DMS153 (cell line): ENCODE measurements at regions not wholly inside any gene's neighbourhood (a gene's known extent, or its start where the extent isn't known, plus 50 kb on each side); places are given as distances from the start of the nearest gene placed in this dataset.
"Not testable (repeated sequence)": the region's sequence is repeated elsewhere in the genome, so short reads cannot be mapped to it uniquely, and the experiment has no call there.

Experiments
- DNase-seq: peaks from one replicate; lab custom pipeline; 2025; lab: John Stamatoyannopoulos, UW

- no peak for DNase-seq
These were observed 391.8 kb upstream of the MAGEB16 start for GRCh38 chrX:35406386-35406785.

- no peak for DNase-seq
These were observed 381.4 kb upstream of the MAGEB16 start for GRCh38 chrX:35416782-35417181.

- no peak for DNase-seq
These were observed 366.1 kb upstream of the MAGEB16 start for GRCh38 chrX:35432056-35432455.

- no peak for DNase-seq
These were observed 359.0 kb upstream of the MAGEB16 start for GRCh38 chrX:35439034-35439660.

- no peak for DNase-seq
These were observed 358.4 kb upstream of the MAGEB16 start for GRCh38 chrX:35439692-35440091.

- DNase-seq, result no peak
These were observed 355.7 kb upstream of the MAGEB16 start for GRCh38 chrX:35442421-35442820.

- not testable (repeated sequence) for DNase-seq
These were observed 355.0 kb upstream of the MAGEB16 start for GRCh38 chrX:35443091-35443582.

GRCh38 chrX:35444671-35445355, 353.3 kb upstream of the MAGEB16 start:
- DNase-seq, result no peak

- no peak for DNase-seq
These were observed 352.2 kb upstream of the MAGEB16 start for GRCh38 chrX:35445912-35446311.

- DNase-seq, result no peak
These were observed 341.3 kb upstream of the MAGEB16 start for GRCh38 chrX:35456891-35457290.

GRCh38 chrX:35458142-35458541, 340.0 kb upstream of the MAGEB16 start:
- DNase-seq, result no peak

- DNase-seq, result no peak
These were observed 337.0 kb upstream of the MAGEB16 start for GRCh38 chrX:35461164-35461563.

- not testable (repeated sequence) for DNase-seq
These were observed 301.5 kb upstream of the MAGEB16 start for GRCh38 chrX:35496671-35497070.

- DNase-seq, result not testable (repeated sequence)
These were observed 300.7 kb upstream of the MAGEB16 start for GRCh38 chrX:35497453-35497852.

GRCh38 chrX:35499071-35499862, 298.9 kb upstream of the MAGEB16 start:
- DNase-seq, result no peak

GRCh38 chrX:35507701-35508100, 290.4 kb upstream of the MAGEB16 start:
- no peak for DNase-seq

GRCh38 chrX:35548003-35548402, 250.1 kb upstream of the MAGEB16 start:
- not testable (repeated sequence) for DNase-seq

GRCh38 chrX:35557916-35558315, 240.2 kb upstream of the MAGEB16 start:
- DNase-seq, result no peak

- no peak for DNase-seq
These were observed 236.2 kb upstream of the MAGEB16 start for GRCh38 chrX:35561985-35562384.

- DNase-seq, result no peak
These were observed 235.7 kb upstream of the MAGEB16 start for GRCh38 chrX:35562395-35562794.

- DNase-seq, result no peak
These were observed 207.9 kb upstream of the MAGEB16 start for GRCh38 chrX:35590210-35590609.

- DNase-seq, result not testable (repeated sequence)
These were observed 186.6 kb upstream of the MAGEB16 start for GRCh38 chrX:35611562-35611961.

GRCh38 chrX:35617836-35618235, 180.3 kb upstream of the MAGEB16 start:
- DNase-seq, result no peak
